IMR-90 (cell line): ENCODE measurements at regions not wholly inside any gene's neighbourhood (a gene's known extent, or its start where the extent isn't known, plus 50 kb on each side); places are given as distances from the start of the nearest gene placed in this dataset.

Source experiments
- ATAC-seq: fragments of 200-7000 bp; cut with Tn5 transposase; 2 replicates; pipeline ENCODE4 v1.9.1; 2020; ENCODE audit warnings: low read depth, mild to moderate bottlenecking, moderate library complexity
- BruUV-seq: library from RNA; stranded (reverse); fragments of 400-500 nt; replicated peaks from 2 replicates; lab custom pipeline; 2021; lab: Mats Ljungman, UMichigan
- CTCF ChIA-PET: fragments of 300-600 bp; formaldehyde crosslinking; extraction: SDS; loops from one replicate; lab custom pipeline; 2021; ENCODE audit warnings: antibody characterized with exemption; lab: Yijun Ruan, JAX
- POLR2A ChIA-PET: fragments of 300-600 bp; sonication (Branson Sonifier 250); formaldehyde crosslinking; loops from one replicate; lab custom pipeline; 2022; ENCODE audit warnings: antibody characterized with exemption; ENCODE audit not compliant: unreplicated experiment; lab: Charles Lee
- DNase-seq: peaks from one replicate; pipeline ENCODE4 v3.0.0; 2013
- H2AFZ ChIP-seq: replicated peaks from 2 replicates; pipeline ENCODE3; 2013; ENCODE audit warnings: low read length, mild to moderate bottlenecking; ENCODE audit not compliant: poor library complexity
- H2AK5ac ChIP-seq: 2 replicates; pipeline ENCODE4 v1.6.1; 2013; ENCODE audit warnings: low read depth, low read length, inconsistent platforms
- H2AK9ac ChIP-seq: replicated peaks from 2 replicates; pipeline ENCODE3; 2013; ENCODE audit warnings: mild to moderate bottlenecking, low read depth, low read length, moderate library complexity; ENCODE audit not compliant: poor library complexity
- H2BK120ac ChIP-seq: 2 replicates; pipeline ENCODE4 v1.6.1; 2013; ENCODE audit warnings: low read depth, low read length, inconsistent platforms
- H2BK15ac ChIP-seq: 3 replicates; pipeline ENCODE4 v1.6.1; 2013; ENCODE audit warnings: low read depth, low read length, inconsistent platforms
- H2BK20ac ChIP-seq: 2 replicates; pipeline ENCODE4 v1.6.1; 2013; ENCODE audit warnings: low read depth, mild to moderate bottlenecking, inconsistent platforms, low read length, moderate library complexity
- H2BK5ac ChIP-seq: 2 replicates; pipeline ENCODE4 v1.6.1; 2013; ENCODE audit warnings: mild to moderate bottlenecking, low read depth, low read length, inconsistent platforms; ENCODE audit not compliant: poor library complexity, severe bottlenecking
- H3K14ac ChIP-seq: replicated peaks from 2 replicates; pipeline ENCODE4 v1.6.1; 2013; ENCODE audit warnings: low read depth, low read length, inconsistent platforms
- H3K18ac ChIP-seq: 2 replicates; pipeline ENCODE4 v1.6.1; 2013; ENCODE audit warnings: low read depth, low read length, control low read depth
- H3K23ac ChIP-seq: 2 replicates; pipeline ENCODE4 v1.6.1; 2013; ENCODE audit warnings: low read depth, low read length, inconsistent platforms
- H3K27ac ChIP-seq: 2 replicates; pipeline ENCODE4 v1.5.1; 2013; ENCODE audit warnings: mild to moderate bottlenecking, control low read depth, low read length; ENCODE audit not compliant: insufficient read depth
- H3K27me3 ChIP-seq: 2 replicates; pipeline ENCODE4 v1.6.1; 2013; ENCODE audit warnings: low read length; ENCODE audit not compliant: control insufficient read depth, insufficient read depth
- H3K36me3 ChIP-seq: 2 replicates; pipeline ENCODE4 v1.6.1; 2013; ENCODE audit warnings: low read length, mixed read lengths; ENCODE audit not compliant: control insufficient read depth, insufficient read depth
- H3K4ac ChIP-seq: 2 replicates; pipeline ENCODE4 v1.6.1; 2013; ENCODE audit warnings: low read depth, low read length, inconsistent platforms
- H3K4me1 ChIP-seq: 2 replicates; pipeline ENCODE4 v1.6.1; 2013; ENCODE audit warnings: low read length, mixed read lengths; ENCODE audit not compliant: control insufficient read depth, insufficient read depth
- H3K4me2 ChIP-seq: 2 replicates; pipeline ENCODE4 v1.6.1; 2013; ENCODE audit warnings: low read depth, mild to moderate bottlenecking, control low read depth, low read length, moderate library complexity
- H3K4me3 ChIP-seq: 2 replicates; pipeline ENCODE4 v1.5.1; 2013; ENCODE audit warnings: low read depth, mild to moderate bottlenecking, control low read depth, low read length, moderate library complexity; ENCODE audit not compliant: insufficient read depth
- H3K56ac ChIP-seq: 2 replicates; pipeline ENCODE4 v1.6.1; 2013; ENCODE audit warnings: low read length, inconsistent platforms; ENCODE audit not compliant: insufficient read depth; ENCODE audit errors: extremely low read depth
- H3K79me1 ChIP-seq, 2 experiments: 2 replicates each; pipeline ENCODE4 v1.6.1; 2013; ENCODE audit warnings: low read length in 2 of 2, inconsistent platforms in 1 of 2, low read depth in 1 of 2
- H3K9ac ChIP-seq: 2 replicates; pipeline ENCODE4 v1.6.1; 2013; ENCODE audit warnings: low read depth, low read length, control low read depth
- H3K9me1 ChIP-seq: 2 replicates; pipeline ENCODE4 v1.6.1; 2013; ENCODE audit warnings: low read length, inconsistent platforms; ENCODE audit not compliant: insufficient read depth
- H3K9me3 ChIP-seq: 2 replicates; pipeline ENCODE4 v1.6.1; 2013; ENCODE audit warnings: low read length; ENCODE audit not compliant: control insufficient read depth, insufficient read depth
- H4K20me1 ChIP-seq: 2 replicates; pipeline ENCODE4 v1.6.1; 2013; ENCODE audit warnings: low read length, inconsistent platforms; ENCODE audit not compliant: insufficient read depth
- H4K5ac ChIP-seq: 2 replicates; pipeline ENCODE4 v1.6.1; 2013; ENCODE audit warnings: mild to moderate bottlenecking, low read depth, low read length, control low read depth
- H4K8ac ChIP-seq, 2 experiments: 2 replicates each; pipeline ENCODE4 v1.6.1; 2013; ENCODE audit warnings: low read depth in 2 of 2, low read length in 2 of 2, control low read depth in 1 of 2, inconsistent platforms in 1 of 2
- H4K91ac ChIP-seq: 2 replicates; pipeline ENCODE4 v1.6.1; 2013; ENCODE audit warnings: low read depth, low read length, inconsistent platforms; ENCODE audit not compliant: insufficient read depth
- MAFK ChIP-seq: IDR thresholded peaks from 2 replicates; pipeline ENCODE4 v1.6.1; 2012; ENCODE audit warnings: low read depth, low read length, improper control_type of control experiment
- MAZ ChIP-seq: IDR thresholded peaks from 2 replicates; pipeline ENCODE4 v1.6.1; 2012; ENCODE audit warnings: low read depth, mild to moderate bottlenecking, low read length, improper control_type of control experiment, moderate library complexity, borderline replicate concordance
- MXI1 ChIP-seq: IDR thresholded peaks from 2 replicates; pipeline ENCODE4 v1.6.1; 2012; ENCODE audit warnings: low read depth, mild to moderate bottlenecking, low read length, moderate library complexity, borderline replicate concordance
- RFX5 ChIP-seq: IDR thresholded peaks from 2 replicates; pipeline ENCODE4 v1.8.0; 2012; ENCODE audit warnings: low read depth, mild to moderate bottlenecking, low read length, moderate library complexity
- WGBS, 2 experiments: methylation state at CpG; one replicate each; pipeline versions ENCODE4 v1.1.5 to v1.1.7; 2013; ENCODE audit warnings: missing lambda C conversion rate in 2 of 2; ENCODE audit not compliant: insufficient read length in 1 of 2; ENCODE audit errors: extremely low coverage in 2 of 2; 5-methylcytosine and 5-hydroxymethylcytosine counted together
- dilution Hi-C: fragments of 300-500 bp; cut with HindIII; formaldehyde crosslinking; loops from one replicate; pipeline ENCODE4 v1.14.3; 2018; ENCODE audit warnings: low sequenced_read_pairs; ENCODE audit not compliant: unreplicated experiment
- in situ Hi-C: fragments of 300-500 bp; cut with MboI; formaldehyde crosslinking; loops from 3 replicates; pipeline ENCODE4 v1.14.3; 2019; ENCODE audit warnings: low sequenced_read_pairs, inconsistent platforms, mixed read lengths
- intact Hi-C: fragments of 100-400 bp; cut with micrococcal nuclease; formaldehyde crosslinking; loops from 2 replicates; pipeline ENCODE4 v1.10.0; 2022

DNA sequence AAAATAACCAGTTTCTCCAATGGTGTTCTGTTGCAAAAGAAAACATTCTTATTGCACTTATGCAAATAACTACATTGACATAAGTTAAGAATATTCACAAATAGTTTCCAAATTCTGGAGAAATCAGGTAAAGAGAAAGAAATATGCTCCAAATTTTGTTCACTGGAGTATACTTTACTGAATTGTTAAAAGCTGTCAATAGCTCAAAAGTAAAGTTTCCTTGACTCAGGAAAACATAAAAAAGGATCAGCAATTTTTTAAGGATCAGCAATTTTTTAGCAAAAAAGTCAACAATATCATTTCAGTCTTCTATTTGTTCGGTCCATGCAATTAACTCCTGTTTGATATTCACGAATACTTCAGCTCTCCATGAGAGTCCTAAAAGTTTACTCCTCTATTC is 51.6 kb downstream of the ANXA2R start:
- no peak overlapping the region for H2AK9ac ChIP-seq
- no peak overlapping the region for H2BK20ac ChIP-seq
- BruUV-seq: no TSS peak
- H3K18ac ChIP-seq: no peak overlapping the region
- 93% methylated on average over 2 of the region's 2 CpGs; no CpG with 5 or more reads in 1 of the 2 experiments for WGBS, 2 experiments
- no peak overlapping the region for H2AK5ac ChIP-seq
- no peak overlapping the region for H3K4me2 ChIP-seq
- no peak overlapping the region for H4K5ac ChIP-seq
- H3K14ac ChIP-seq: no peak overlapping the region
- in situ Hi-C loops (no loop called here), intact Hi-C loops (no loop called here), dilution Hi-C loops (no loop called here)
- no peaks in the 10 kb centered on the region for H3K36me3 ChIP-seq
- ChIA-PET CTCF (interaction anchor here (0.6 kb wide), 1 partner anchor 77 kb away, joined by 3 read pairs; no protein-coding TSS in a partner anchor), POLR2A (no interaction called here)
- H3K27me3 ChIP-seq: no peaks in the 10 kb centered on the region
- ATAC-seq (no peak), DNase-seq (no peak)
- no peak overlapping the region for H2BK120ac ChIP-seq
- no peak overlapping the region for H3K27ac ChIP-seq
- H4K91ac ChIP-seq: no peak overlapping the region
- no peak overlapping the region for H4K8ac ChIP-seq
- no peak overlapping the region for H2BK15ac ChIP-seq
- peaks cover 28 to 58% of the 10 kb centered on the region in 2 experiments for H3K79me1 ChIP-seq
- no peak overlapping the region for H3K4ac ChIP-seq
- peaks cover 5% of the 10 kb centered on the region; the same call in 1 of the 2 replicates for H3K4me1 ChIP-seq
- TF ChIP-seq MAZ: no peak
- no peak for TF ChIP-seq RFX5
- no peak for TF ChIP-seq MXI1
- peak; percentile 40; the same call in 1 of the 2 replicates for TF ChIP-seq MAFK
- H2BK5ac ChIP-seq: no peak overlapping the region
- no peak overlapping the region for H2AFZ ChIP-seq
- peaks cover 7% of the 10 kb centered on the region; the same call in 1 of the 2 replicates for H3K9me1 ChIP-seq
- no peak overlapping the region for H3K4me3 ChIP-seq
- H4K20me1 ChIP-seq: no peaks in the 10 kb centered on the region
- no peak overlapping the region for H3K23ac ChIP-seq
- H3K56ac ChIP-seq: no peak overlapping the region
- no peaks in the 10 kb centered on the region for H3K9me3 ChIP-seq
- no peak overlapping the region for H3K9ac ChIP-seq
